VCaP (cell line): ENCODE measurements at regions not wholly inside any gene's neighbourhood (a gene's known extent, or its start where the extent isn't known, plus 50 kb on each side); places are given as distances from the start of the nearest gene placed in this dataset.

Source experiments
- H3K27ac ChIP-seq: fragments of 450-650 bp; 2 replicates; pipeline ENCODE4 v1.5.1; 2017
- CTCF ChIP-seq: fragments of 450-650 bp; conservative IDR thresholded peaks from 2 replicates; pipeline ENCODE4 v1.5.1; 2017; ENCODE audit warnings: mild to moderate bottlenecking, moderate library complexity

GRCh38 chr18:50461251-50461650 is 86.4 kb downstream of the SKA1 start:
- TF ChIP-seq CTCF = no peak
- H3K27ac ChIP-seq = no peak overlapping the region

- TF ChIP-seq CTCF = no peak
- no peak overlapping the region for H3K27ac ChIP-seq
Measured at GRCh38 chr18:50465211-50466153, 90.6 kb downstream of the SKA1 start.

- TF ChIP-seq CTCF = no peak
- H3K27ac ChIP-seq = no peak overlapping the region
Measured at GRCh38 chr18:50466634-50467033, 91.8 kb downstream of the SKA1 start.

- TF ChIP-seq CTCF = no peak
- H3K27ac ChIP-seq = no peak overlapping the region
Measured at GRCh38 chr18:50468807-50469206, 91.1 kb upstream of the MAPK4 start.

- TF ChIP-seq CTCF = no peak
- no peak overlapping the region for H3K27ac ChIP-seq
Measured at GRCh38 chr18:50469380-50469781, 90.5 kb upstream of the MAPK4 start.

GRCh38 chr18:50472941-50473340 is 86.9 kb upstream of the MAPK4 start:
- no peak for TF ChIP-seq CTCF
- no peak overlapping the region for H3K27ac ChIP-seq

- no peak overlapping the region for H3K27ac ChIP-seq
- no peak for TF ChIP-seq CTCF
Measured at GRCh38 chr18:50473881-50474280, 86.0 kb upstream of the MAPK4 start.
